Stimulated activated CD4-positive, alpha-beta T cell treated with anti-CD3 and anti-CD28 coated beads, Interleukin-4, amount 100 ng/mL, for 1 hour (primary cell): ENCODE measurements at regions not wholly inside any gene's neighbourhood (a gene's known extent, or its start where the extent isn't known, plus 50 kb on each side); places are given as distances from the start of the nearest gene placed in this dataset.
"Not testable (repeated sequence)": the region's sequence is repeated elsewhere in the genome, so short reads cannot be mapped to it uniquely, and the experiment has no call there.

ENCODE experiments used
- DNase-seq: peaks from one replicate; pipeline ENCODE4 v3.0.0-alpha.2; 2020

DNA sequence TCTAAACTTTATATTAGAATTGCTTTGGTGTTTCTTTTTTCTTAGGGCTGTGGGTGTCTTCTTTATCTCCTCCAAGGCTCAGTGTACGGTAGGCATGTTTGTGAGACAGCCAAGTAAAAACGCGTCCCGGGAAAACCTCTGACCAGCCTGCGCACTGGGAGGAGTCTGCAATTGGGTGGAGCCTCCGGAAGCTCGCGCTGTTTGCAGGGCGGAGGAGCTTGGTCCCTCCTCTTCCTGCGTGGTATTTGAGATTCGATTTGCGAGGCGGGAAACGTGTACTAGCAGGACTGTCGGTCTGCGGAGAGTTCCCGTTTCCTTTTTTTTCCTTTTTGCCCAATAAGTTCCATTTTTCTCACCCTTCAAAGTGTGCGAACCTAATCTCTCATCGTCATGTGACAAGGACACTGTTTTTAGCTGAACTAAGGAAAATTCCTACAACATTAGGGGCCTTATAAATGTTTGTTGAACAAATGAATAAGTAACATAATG, 182.1 kb upstream of the OTX2 start:
- DNase-seq, result no peak

DNA sequence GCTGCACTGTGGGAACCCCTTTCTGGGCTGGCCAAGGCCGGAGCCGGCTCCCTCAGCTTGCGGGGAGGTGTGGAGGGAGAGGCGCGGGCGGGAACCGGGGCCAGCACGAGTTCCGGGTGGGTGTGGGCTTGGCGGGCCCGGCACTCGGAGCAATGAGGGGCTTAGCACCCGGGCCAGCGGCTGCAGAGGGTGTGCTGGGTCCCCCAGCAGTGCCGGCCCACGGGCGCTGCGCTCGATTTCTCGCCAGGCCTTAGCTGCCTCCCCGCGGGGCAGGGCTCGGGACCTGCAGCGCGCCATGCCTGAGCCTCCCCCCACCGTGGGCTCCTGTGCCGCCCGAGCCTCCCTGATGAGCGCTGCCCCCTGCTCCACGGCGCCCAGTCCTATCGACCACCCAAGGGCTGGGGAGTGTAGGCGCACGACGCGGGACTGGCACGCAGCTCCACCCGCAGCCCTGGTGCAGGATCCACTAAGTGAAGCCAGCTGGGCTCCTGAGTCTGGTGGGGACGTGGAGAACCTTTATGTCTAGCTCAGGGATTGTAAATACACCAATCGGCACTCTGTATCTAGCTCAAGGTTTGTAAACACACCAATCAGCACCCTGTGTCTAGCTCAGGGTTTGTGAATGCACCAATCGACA, 180.8 kb upstream of the OTX2 start:
- DNase-seq, result not testable (repeated sequence)

DNA sequence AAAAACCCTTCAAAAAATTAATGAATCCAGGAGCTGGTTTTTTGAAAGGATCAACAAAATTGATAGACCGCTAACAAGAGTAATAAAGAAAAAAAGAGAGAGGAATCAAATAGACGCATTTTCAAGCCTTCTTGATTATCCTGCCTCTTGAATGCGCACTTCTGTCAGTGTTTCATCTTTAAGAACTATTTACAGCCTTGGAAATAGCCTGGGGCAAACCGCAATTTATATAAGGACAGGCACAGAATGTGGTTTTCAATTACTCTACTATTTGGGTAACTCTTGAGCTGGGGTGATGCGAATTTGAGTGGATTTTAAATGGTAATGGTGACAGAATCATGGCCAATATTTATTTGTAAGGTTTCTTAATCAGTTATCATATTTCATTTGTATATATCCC, 179.1 kb upstream of the OTX2 start:
- DNase-seq, result no peak

DNA sequence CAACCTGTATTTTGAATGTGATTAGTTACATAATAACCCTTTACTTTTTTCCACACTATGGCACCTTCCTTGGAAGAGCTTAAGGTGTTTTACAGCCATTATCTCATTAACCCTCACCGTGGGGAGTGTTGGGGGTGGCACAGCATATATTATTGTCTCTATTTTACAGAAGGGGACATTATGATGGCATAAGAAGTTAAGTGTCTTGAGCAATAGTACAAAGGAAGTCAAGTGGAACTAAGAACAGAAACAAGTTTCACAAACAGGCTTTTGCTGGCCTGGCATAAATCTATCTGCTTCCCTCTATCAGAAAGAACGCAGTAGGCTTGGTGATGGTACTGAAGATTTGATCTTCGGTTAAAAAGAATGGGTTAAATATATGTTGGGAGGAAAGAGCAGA, 169.7 kb upstream of the OTX2 start:
- DNase-seq, result no peak

DNA sequence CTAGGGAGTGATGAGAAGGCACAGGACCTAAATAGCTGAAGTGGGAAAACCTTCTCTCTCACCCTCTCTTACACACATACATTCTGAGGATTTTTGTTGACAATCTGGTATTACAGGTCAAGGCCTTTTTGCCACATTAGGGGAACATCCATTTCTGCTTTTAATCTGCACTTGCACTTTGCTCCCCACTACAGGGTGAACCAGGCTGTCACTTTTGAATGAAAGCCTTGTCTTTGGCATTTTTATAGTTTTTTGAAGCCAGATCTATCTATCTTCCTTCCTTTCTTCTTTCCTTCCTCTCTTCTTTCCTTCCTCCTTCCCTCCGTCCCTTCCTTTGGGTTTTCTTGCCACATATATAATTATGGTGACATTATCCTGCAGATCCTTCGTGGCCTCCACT, 165.9 kb upstream of the OTX2 start:
- DNase-seq, result no peak

DNA sequence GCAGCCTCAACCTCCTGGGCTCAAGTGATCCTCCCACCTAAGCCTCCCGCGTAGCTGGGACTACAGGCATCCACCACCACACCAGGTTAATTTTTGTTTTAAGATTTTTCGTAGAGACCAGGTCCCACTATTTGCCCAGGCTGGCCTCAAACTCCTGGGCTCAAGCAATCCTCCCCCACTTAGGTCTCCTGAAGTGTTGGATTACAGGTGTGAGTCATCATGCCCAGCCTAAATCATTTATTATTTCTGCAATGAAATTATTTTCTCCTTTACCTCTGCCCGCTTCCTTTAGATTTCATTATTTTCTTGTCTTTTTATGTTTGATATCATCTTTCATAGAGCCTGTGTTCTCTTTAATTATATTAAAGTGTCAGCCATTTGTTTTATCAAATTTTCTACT, 165.2 kb upstream of the OTX2 start:
- DNase-seq, result no peak

DNA sequence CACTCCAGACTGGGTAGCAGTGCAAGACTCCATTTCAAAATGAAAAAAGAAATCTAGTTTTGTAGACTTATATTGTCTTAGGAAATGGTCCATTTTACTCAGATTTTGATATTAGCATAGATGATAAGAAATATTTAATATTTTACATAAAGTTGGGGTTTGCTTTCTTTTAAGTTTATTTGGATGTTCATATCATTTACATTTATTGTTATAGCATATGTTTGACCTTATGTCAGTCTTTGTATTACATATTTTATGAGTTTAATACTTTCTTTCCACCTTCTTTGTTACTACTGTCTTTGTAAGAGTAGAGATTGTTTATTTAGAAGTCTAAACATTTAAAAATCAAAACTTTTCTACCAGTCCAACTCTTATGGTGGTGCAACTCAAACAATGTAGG, 162.7 kb upstream of the OTX2 start:
- no peak for DNase-seq

DNA sequence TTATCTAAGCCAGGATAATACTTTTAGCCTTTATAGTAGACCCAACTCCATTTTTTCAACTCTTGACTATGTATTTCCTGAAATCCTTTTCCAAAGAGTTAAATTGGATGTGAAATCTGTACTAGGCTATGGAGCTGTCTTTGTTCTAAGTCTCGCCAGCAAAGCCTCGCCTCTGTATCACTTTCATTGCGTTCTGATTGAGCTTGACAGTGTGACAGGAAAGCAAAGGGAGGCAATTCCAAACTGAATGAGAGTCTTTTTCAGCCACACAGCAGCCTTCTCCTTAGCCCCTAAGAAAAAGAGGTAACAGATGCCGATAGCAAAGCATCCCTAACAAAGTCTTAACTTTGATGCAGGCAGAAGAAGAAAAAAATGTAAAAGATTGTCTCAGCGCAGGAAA, 154.6 kb upstream of the OTX2 start:
- no peak for DNase-seq

DNA sequence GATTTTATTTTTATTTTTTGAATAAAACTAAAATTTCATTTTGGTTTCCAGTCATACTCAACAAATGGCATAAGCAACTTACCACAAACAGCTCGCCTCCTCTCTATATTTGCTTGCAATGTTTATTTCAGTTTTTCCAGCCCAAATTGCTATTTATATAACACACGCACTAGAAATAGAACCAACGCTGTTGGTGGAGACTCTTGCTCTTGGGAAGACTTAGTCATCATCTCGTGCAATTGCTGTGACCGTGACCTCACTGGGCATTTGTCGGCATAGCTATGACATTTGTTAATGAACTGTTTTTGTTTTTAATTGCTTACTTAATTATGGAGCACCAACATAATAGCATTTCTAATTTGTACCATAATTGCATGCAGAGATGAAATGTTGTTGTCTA, 153.1 kb upstream of the OTX2 start:
- no peak for DNase-seq

DNA sequence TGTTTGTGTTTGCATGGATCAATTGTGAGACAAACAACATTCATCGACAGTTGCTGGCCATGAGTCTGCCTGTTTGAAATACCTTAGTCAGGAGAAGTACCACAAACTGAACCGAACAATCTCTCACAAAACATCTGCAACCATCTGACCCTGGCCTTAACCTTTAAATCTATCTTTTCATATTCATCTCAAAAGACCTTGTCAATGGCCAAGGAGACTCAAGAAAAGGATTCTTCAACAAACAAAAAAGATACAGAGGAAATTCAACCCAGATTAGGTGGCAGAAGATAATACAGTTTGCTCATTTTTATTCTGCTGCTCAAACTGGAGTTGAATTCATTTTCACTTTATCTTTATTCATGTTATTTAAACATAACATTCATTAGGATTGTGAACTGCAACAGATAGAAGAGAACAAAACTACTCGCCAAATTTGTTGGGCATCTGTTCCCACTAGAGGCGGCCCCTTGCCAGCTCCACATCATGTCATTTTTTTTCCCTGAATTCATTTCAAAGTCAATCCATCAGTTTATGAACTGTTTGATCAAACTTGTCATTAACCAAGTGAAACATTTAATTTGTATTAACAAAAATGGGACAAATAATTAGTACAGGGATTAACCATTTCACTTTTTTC, 152.3 kb upstream of the OTX2 start:
- DNase-seq, result no peak

DNA sequence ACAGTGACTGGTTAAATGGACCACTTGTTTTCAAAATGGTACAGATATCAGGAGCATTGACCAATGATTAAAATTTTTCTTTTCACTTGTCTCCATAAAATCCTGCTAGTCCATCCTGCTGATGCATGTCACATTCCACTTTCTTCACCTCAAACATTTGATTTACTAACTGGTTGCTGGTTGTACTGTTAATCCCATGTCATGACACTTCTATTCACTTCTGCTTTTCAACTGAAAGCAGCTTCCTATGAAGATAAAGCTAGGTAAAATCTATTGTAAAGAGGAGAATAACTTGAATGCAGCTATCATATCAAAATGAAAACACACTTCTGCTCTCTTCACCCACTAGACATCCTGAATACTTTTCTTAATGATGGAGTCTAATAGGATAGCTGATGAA, 149.6 kb upstream of the OTX2 start:
- no peak for DNase-seq

DNA sequence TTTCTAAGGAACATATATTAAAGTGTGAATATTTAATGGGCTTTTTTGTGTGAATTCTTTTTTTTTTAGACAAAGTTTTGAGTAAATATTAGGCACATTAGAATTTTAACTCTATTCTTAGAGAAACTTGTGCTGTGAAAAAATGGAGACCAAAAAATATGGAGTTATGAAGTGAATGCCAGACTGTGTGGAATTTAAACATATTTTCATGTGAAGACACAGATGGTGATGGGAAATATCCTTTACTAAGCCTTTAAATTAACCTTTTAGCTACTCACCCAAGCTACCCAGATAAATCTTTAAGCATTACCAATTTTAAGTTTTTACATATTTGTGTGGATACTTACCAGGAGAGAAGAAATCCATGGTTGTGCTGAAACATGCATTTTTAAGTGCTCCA, 148.8 kb upstream of the OTX2 start:
- no peak for DNase-seq

DNA sequence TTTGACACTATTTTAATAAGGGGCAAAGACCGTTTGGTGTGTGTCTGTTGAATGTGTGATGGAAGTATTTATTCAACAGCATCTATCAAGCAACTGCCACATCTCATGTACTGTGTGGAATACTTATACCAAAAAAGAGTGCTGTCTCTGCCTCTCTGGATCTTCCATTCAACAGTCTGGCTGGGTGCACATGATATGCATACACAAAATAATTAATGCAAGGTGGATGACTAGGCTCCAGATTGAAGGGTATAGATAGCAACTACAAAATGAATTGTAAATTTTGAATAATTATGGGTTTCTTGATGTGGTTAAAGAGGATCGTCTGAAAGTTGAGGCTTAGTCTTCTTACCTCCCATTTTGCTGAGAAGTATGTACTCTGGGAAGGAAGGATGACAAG, 145.9 kb upstream of the OTX2 start:
- DNase-seq, result no peak

DNA sequence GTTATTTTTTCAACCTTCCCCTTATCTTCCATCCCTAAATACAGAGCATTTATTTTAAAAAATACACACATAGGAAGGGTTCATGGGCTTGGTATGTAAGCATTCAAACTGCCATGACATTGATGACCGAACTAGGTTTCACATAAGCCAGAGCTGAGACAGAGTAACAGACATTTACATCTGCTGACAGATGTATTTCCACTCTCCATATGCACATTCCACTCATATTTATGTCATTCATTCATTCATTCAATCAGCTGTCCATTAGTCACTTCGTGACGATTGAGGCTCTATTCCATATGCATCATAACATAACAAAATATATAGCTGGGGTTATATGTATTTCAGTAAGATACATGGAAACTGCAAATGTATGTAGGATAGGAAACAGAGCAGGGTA, 145.5 kb upstream of the OTX2 start:
- no peak for DNase-seq

DNA sequence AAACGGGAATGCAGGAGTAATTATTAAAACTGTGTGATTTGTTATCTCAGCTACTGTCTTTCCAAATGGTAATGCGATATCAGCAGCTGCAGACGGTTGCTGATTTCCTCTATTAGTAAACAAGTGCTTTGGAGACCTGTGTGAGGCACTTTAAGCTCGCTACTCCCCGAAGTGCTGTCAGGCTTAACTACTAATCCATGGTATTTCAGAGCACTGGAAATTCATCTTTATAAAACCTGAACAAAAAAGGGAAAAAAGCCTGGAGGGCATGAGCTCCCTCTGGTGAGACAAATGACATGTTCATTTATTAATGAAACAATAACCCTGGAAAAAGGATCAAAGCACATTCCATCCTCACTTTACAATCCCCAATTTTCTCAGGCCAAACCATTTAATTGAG, 143.6 kb upstream of the OTX2 start:
- DNase-seq, result no peak

DNA sequence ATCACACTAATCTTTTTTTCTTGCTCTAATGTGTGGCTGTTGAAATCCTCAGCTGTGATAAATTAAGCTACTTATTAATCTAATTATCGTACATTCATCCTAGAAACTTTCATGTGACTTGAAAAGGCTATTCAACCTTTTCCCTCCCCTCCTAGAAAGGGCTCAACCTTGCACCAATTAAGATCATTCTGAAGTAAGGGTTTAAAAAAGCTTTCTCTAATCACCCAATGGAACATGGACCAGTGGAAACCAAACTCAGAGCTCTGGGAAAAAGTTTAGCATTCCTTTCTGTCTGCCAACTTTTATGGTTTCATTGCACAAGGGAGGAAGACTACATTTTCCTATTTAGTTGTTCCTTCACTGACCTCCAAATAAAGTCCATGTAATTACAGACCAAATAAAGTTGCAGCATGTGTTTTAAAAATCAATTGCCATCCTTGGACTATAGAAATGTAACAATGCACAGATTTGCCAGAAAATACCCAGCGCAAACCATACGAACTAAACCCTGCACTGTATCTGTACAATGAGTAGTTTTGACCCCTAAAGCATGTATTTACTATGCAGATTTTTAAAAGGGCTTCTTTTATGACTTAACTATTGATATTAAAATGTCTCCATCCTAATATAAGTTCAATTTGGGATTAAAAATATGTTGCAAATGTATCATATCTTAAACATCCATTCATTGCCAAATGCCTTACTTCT, 142.6 kb upstream of the OTX2 start:
- no peak for DNase-seq

DNA sequence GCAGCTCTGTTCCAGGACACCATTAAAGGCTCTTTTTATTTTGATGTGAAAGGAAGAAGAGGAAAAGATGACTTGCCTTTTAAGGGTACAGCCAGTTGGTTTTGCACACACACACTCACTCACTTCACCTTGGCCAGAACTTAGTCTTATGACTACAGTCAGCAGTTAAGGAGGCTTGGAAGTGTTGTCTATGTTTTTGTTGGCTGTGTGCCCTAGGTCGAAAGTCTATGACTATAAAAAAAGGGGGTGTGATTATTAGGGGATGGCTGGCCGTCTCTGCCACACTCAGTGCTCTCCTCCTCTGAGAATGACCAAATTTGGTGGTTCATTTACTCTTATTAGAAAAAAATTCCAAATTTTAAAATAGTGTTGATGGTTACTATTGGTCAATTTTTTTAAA, 139.5 kb upstream of the OTX2 start:
- no peak for DNase-seq

DNA sequence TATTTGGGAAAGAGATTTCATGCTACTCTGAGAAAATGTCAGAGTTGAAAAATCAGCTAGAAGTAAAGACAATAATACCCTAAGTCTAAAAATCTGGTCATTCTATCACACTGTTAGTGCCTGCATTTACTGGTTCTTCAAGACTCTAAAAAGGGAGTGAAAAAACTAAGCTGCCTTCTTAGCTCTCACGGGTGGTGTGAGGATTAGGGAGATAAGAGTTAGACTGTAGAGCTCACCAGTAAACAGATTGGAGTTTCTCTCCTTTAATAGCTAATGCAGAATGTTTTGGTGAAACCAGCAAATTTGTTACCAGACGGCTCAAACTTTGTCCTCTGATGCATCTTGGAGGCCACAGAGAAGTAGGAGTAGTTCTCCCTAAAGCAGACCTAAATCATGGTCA, 135.0 kb upstream of the OTX2 start:
- no peak for DNase-seq

DNA sequence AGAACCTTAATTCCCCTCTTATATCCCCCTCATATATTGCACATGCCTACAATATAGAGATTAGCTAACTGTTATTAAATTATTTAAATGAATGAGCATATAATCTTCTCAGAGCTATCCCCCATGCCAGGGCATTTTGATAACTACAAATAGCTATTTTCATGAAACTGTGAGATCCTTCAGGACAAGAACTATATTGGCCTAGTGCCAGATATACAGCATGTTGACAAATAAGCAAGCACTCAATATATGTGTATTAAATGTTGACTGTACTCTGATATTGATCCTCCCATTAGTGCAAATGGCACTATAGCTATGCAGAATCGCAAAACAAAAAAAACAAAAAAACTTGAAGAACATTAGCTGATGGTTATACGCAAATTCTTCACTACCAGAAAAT, 134.1 kb upstream of the OTX2 start:
- no peak for DNase-seq

DNA sequence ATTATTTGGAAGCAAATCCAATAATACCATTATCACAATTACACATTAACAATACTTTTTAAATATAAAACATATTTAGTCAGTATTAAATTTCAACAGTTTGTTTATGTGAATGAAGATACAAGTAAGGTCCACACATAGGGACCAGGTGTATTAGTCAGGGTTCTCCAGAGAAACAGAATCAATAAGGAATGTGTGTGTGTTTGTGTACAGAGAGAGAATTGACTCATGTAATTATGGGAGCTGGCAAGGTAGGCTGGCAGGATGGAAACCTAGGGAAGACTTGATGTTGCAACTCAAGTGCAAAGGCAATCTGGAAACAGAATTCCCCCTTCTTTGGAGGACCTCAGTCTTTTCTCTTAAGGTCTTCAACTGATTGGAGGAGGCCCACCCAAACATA, 123.2 kb upstream of the OTX2 start:
- no peak for DNase-seq

DNA sequence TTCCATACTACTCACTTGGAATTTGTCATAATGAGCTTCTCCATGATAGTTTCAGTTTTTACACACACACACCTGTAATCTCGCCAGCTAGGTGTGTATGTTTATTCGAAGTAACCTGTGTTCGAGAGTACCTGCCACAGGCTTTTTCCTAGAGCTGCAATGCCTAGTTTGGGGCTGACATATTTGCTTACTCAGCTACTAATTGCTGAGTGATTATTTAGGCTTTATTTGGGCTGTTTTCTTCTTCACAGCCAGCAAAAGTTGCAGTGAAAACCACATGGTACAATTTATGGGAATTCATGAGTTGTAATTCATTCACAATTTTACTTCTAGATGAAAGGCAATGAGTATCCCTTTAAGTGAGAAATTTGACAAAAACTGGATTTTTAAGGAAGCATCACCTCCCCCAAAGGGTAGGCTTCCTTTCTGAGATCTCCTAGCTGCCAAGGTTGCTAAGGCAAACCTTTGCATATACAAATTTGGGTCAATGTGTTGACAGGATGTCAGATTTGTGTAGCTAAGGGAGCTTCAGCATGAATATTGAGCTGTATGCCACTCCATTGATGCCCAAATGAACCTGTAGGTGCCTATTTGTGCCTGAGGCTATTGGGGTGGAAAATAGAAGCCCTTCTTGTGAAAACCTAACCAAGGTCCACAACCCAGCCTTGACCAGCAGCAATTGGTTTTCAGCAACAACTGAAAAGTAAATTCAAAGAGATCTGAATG, 108.7 kb upstream of the OTX2 start:
- DNase-seq, result no peak

DNA sequence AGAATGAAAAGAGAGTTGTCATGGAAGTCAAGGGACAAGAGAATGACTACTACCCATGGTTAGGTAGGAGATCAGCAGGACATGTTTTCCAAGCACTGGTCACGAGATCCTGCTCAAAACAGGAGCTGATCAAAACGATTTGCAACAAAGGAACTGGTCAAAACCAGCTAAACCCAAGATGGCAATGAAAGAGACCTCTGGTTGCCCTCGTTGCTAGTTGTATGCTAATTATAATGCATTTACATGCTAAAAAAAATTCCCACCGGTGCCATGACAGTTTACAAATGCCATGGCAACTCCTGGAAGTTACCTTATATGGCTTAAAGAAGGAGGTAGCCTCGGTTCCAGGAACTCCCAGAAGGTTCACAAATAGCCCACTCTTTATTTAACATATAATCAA, 95.0 kb upstream of the OTX2 start:
- DNase-seq, result no peak

DNA sequence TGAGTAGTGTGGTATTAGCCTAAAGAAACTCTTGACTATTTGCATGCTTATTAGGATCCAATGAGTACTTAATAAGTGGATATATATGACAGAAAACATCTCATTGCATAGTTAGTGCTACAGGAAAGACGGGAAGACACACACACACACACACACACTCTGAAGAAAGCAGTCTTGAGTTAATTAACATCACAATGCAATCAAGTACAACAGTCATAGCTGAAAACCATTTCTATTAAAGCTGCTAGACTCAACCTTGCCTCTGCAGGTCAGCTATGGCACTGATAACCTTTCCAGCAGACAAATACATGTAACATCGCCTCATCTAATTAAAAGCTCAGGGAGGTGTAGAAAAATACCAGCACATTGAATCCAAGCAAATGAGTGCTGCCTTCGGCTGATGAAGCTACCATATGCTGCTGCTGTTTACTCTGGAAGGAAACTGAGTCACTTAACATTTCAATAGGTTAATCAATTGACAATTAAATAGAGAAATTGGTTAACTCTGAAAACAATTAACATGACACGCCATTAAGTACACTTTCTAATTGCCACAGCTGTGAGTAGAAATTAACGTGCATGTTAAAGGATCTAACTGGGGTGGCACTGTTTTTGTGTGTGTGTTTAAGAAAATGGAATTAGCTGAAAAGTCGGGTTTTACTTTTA, 93.2 kb upstream of the OTX2 start:
- DNase-seq, result no peak
